Posterior cingulate gyrus (tissue), 11 donors: ENCODE measurements at regions not wholly inside any gene's neighbourhood (a gene's known extent, or its start where the extent isn't known, plus 50 kb on each side); places are given as distances from the start of the nearest gene placed in this dataset.
A peak's percentile ranks its signal among the peaks of the same experiment; 100 is the strongest.
"Not testable (repeated sequence)": the region's sequence is repeated elsewhere in the genome, so short reads cannot be mapped to it uniquely, and the experiment has no call there.

Experiments used
- DNase-seq, 10 donors: peaks; one replicate each; pipeline versions ENCODE4 v3.0.0 to v3.0.0-alpha.2; 2020 to 2021; ENCODE audit warnings: mixed read lengths in 3 of 10
- intact Hi-C: fragments of 100-400 bp; cut with DNase I; formaldehyde crosslinking; loops from one replicate; pipeline ENCODE4 v1.15.1; 2023

- intact Hi-C loops, result no loop called here
- DNase-seq, result no peak
Observed at GRCh38 chr1:79519084-79519760, 512.7 kb upstream of the ADGRL4 start.

- intact Hi-C loops, result no loop called here
- DNase-seq, result no peak
Observed at GRCh38 chr1:79517470-79518224, 511.1 kb upstream of the ADGRL4 start.

GRCh38 chr1:79507770-79508169, 501.2 kb upstream of the ADGRL4 start:
- no peak for DNase-seq
- intact Hi-C loops, result no loop called here

GRCh38 chr1:79501153-79501552, 494.6 kb upstream of the ADGRL4 start:
- no peak for DNase-seq
- intact Hi-C loops, result no loop called here

GRCh38 chr1:79499541-79499940, 493.0 kb upstream of the ADGRL4 start:
- no peak for DNase-seq
- intact Hi-C loops, result no loop called here

GRCh38 chr1:79497193-79497773, 490.8 kb upstream of the ADGRL4 start:
- intact Hi-C loops, result no loop called here
- DNase-seq, result no peak

- intact Hi-C loops, result no loop called here
- DNase-seq, result no peak
Observed at GRCh38 chr1:79496129-79496528, 489.6 kb upstream of the ADGRL4 start.

GRCh38 chr1:79493702-79494101, 487.2 kb upstream of the ADGRL4 start:
- DNase-seq, intact Hi-C loops: not testable (repeated sequence)

- intact Hi-C loops, DNase-seq: not testable (repeated sequence)
Observed at GRCh38 chr1:79488572-79489121, 482.1 kb upstream of the ADGRL4 start.

GRCh38 chr1:79478728-79479373, 472.3 kb upstream of the ADGRL4 start:
- intact Hi-C loops, result no loop called here
- no peak for DNase-seq

- peak in 2 of 10 donors; percentile 43 to 68 for DNase-seq
- intact Hi-C loops, result no loop called here
Observed at GRCh38 chr1:79478160-79478559, 471.6 kb upstream of the ADGRL4 start.

GRCh38 chr1:79472067-79472656, 465.6 kb upstream of the ADGRL4 start:
- intact Hi-C loops, result no loop called here
- DNase-seq, result no peak

GRCh38 chr1:79469139-79469538, 462.6 kb upstream of the ADGRL4 start:
- DNase-seq, result no peak

GRCh38 chr1:79460773-79461436, 454.4 kb upstream of the ADGRL4 start:
- intact Hi-C loops, result no loop called here
- DNase-seq, result no peak

More at GRCh38 chr1:79469139-79469538, 462.6 kb upstream of the ADGRL4 start:
- intact Hi-C loops, result no loop called here

GRCh38 chr1:79457562-79458224, 451.2 kb upstream of the ADGRL4 start:
- intact Hi-C loops, result no loop called here
- no peak for DNase-seq

- no peak for DNase-seq
- intact Hi-C loops, result no loop called here
Observed at GRCh38 chr1:79448426-79448825, 441.9 kb upstream of the ADGRL4 start.

GRCh38 chr1:79441238-79441637, 434.7 kb upstream of the ADGRL4 start:
- intact Hi-C loops, result no loop called here
- no peak for DNase-seq

GRCh38 chr1:79437540-79437939, 431.0 kb upstream of the ADGRL4 start:
- intact Hi-C loops, result no loop called here

GRCh38 chr1:79431340-79431739, 424.8 kb upstream of the ADGRL4 start:
- intact Hi-C loops, result no loop called here
- no peak for DNase-seq

More at GRCh38 chr1:79437540-79437939, 431.0 kb upstream of the ADGRL4 start:
- DNase-seq, result no peak
